GM21515 (cell line): ENCODE measurements at regions not wholly inside any gene's neighbourhood (a gene's known extent, or its start where the extent isn't known, plus 50 kb on each side); places are given as distances from the start of the nearest gene placed in this dataset.
"Not testable (repeated sequence)": the region's sequence is repeated elsewhere in the genome, so short reads cannot be mapped to it uniquely, and the experiment has no call there.

ENCODE experiments used
- ATAC-seq: cut with Tn5 transposase; IDR thresholded peaks from one replicate; pipeline ENCODE4 v1.9.1; 2021; ENCODE audit not compliant: unreplicated experiment

GRCh38 chr5:8694545-8694944 lies 825.6 kb downstream of the MTRR start:
- ATAC-seq = no peak

GRCh38 chr5:8695902-8696845 lies 827.2 kb downstream of the MTRR start:
- no peak for ATAC-seq

GRCh38 chr5:8700222-8700621 lies 831.3 kb downstream of the MTRR start:
- ATAC-seq = no peak

GRCh38 chr5:8700671-8701070 lies 831.7 kb downstream of the MTRR start:
- ATAC-seq = no peak

GRCh38 chr5:8701251-8701650 lies 832.3 kb downstream of the MTRR start:
- no peak for ATAC-seq

- ATAC-seq = no peak
These were observed 835.4 kb downstream of the SEMA5A start for GRCh38 chr5:8710426-8710930.

GRCh38 chr5:8714198-8714597 lies 831.7 kb downstream of the SEMA5A start:
- ATAC-seq = no peak

GRCh38 chr5:8714861-8715260 lies 831.0 kb downstream of the SEMA5A start:
- ATAC-seq = no peak

GRCh38 chr5:8719796-8720195 lies 826.1 kb downstream of the SEMA5A start:
- ATAC-seq = no peak

GRCh38 chr5:8720506-8720905 lies 825.4 kb downstream of the SEMA5A start:
- ATAC-seq = no peak

GRCh38 chr5:8721536-8721935 lies 824.3 kb downstream of the SEMA5A start:
- no peak for ATAC-seq

GRCh38 chr5:8726383-8727036 lies 819.4 kb downstream of the SEMA5A start:
- ATAC-seq = no peak

- ATAC-seq = no peak
These were observed 818.5 kb downstream of the SEMA5A start for GRCh38 chr5:8727396-8727795.

GRCh38 chr5:8729437-8729836 lies 816.4 kb downstream of the SEMA5A start:
- no peak for ATAC-seq

GRCh38 chr5:8730194-8730593 lies 815.7 kb downstream of the SEMA5A start:
- no peak for ATAC-seq

GRCh38 chr5:8731110-8731509 lies 814.8 kb downstream of the SEMA5A start:
- ATAC-seq = not testable (repeated sequence)

GRCh38 chr5:8740595-8740994 lies 805.3 kb downstream of the SEMA5A start:
- ATAC-seq = no peak

- no peak for ATAC-seq
These were observed 796.3 kb downstream of the SEMA5A start for GRCh38 chr5:8749556-8749955.

GRCh38 chr5:8750100-8750499 lies 795.8 kb downstream of the SEMA5A start:
- no peak for ATAC-seq

- no peak for ATAC-seq
These were observed 793.9 kb downstream of the SEMA5A start for GRCh38 chr5:8751971-8752370.

GRCh38 chr5:8752595-8752994 lies 793.3 kb downstream of the SEMA5A start:
- no peak for ATAC-seq

GRCh38 chr5:8756498-8757084 lies 789.3 kb downstream of the SEMA5A start:
- ATAC-seq = no peak
